ENCODE measurements at regions not wholly inside any gene's neighbourhood (a gene's known extent, or its start where the extent isn't known, plus 50 kb on each side); places are given as distances from the start of the nearest gene placed in this dataset.

DNA sequence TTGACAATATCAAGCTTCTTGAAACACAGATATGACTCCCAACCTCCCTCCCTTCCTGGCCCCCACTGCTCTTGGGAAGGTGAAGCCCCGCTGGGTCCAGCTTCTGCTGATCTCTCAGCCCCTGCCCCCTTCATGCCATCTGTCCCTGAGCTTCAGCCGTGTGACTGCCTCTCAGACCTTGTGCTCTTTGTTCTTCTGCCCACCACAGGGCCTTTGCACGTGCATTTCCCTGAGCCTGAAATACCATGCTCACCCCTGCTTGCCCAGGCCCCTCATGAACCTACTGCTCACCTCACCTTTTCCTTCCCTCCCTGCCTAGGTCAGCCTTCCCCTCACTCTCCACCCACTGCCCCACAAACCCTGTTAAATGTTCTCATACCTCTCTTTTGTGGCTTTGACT, 241.7 kb upstream of the PMEPA1 start:
- TF ChIP-seq, protein P1, sequence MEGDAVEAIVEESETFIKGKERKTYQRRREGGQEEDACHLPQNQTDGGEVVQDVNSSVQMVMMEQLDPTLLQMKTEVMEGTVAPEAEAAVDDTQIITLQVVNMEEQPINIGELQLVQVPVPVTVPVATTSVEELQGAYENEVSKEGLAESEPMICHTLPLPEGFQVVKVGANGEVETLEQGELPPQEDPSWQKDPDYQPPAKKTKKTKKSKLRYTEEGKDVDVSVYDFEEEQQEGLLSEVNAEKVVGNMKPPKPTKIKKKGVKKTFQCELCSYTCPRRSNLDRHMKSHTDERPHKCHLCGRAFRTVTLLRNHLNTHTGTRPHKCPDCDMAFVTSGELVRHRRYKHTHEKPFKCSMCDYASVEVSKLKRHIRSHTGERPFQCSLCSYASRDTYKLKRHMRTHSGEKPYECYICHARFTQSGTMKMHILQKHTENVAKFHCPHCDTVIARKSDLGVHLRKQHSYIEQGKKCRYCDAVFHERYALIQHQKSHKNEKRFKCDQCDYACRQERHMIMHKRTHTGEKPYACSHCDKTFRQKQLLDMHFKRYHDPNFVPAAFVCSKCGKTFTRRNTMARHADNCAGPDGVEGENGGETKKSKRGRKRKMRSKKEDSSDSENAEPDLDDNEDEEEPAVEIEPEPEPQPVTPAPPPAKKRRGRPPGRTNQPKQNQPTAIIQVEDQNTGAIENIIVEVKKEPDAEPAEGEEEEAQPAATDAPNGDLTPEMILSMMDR (IDR thresholded peaks at IDR 0.05; ENCODE audit: insufficient read depth, low read length, poor library complexity, severe bottlenecking): no peak
- TF ChIP-seq EZH2phosphoT487 (conservative IDR thresholded peaks at IDR 0.05; ENCODE audit: low read length): no peak
